GM12878 (cell line): ENCODE measurements at regions not wholly inside any gene's neighbourhood (a gene's known extent, or its start where the extent isn't known, plus 50 kb on each side); places are given as distances from the start of the nearest gene placed in this dataset.
"Not testable (repeated sequence)": the region's sequence is repeated elsewhere in the genome, so short reads cannot be mapped to it uniquely, and the experiment has no call there.

Experiments used
- ATAC-seq: fragments of 200-7000 bp; cut with Tn5 transposase; 3 replicates; pipeline ENCODE4 v1.9.1; 2020; ENCODE audit warnings: mild to moderate bottlenecking, moderate library complexity
- BruUV-seq: library from RNA; stranded (reverse); fragments of 400-500 nt; replicated peaks from 2 replicates; lab custom pipeline; 2021; lab: Mats Ljungman, UMichigan
- CTCF ChIA-PET: fragments of 300-600 bp; sonication (Branson Sonifier 250); formaldehyde crosslinking; extraction: SDS; loops from one replicate; lab custom pipeline; 2021; ENCODE audit warnings: inconsistent platforms; lab: Yijun Ruan, JAX
- POLR2A ChIA-PET: fragments of 350-600 bp; formaldehyde crosslinking; extraction: SDS; loops from one replicate; lab custom pipeline; 2021; ENCODE audit warnings: inconsistent platforms; lab: Charles Lee
- RAD21 ChIA-PET: fragments of 300-600 bp; sonication (Branson Sonifier 250); formaldehyde crosslinking; loops from one replicate; lab custom pipeline; 2023; ENCODE audit warnings: antibody characterized with exemption; ENCODE audit not compliant: unreplicated experiment; lab: Charles Lee
- SMC1A ChIA-PET: fragments of 300-600 bp; sonication (Branson Sonifier 250); formaldehyde crosslinking; loops from one replicate; lab custom pipeline; 2023; ENCODE audit not compliant: unreplicated experiment, uncharacterized antibody; lab: Charles Lee
- DNase-seq: peaks from one replicate; pipeline ENCODE4 v3.0.0-alpha.2; 2011; ENCODE audit warnings: low read depth, low spot score
- FAIRE-seq: peaks from 3 replicates; lab custom pipeline; 2011; peaks lifted over from hg19 to GRCh38; lab: Jason Lieb, UNC
- H2AFZ ChIP-seq: 2 replicates; pipeline ENCODE4 v1.6.0; 2011; ENCODE audit warnings: low read depth, low read length, control low read depth; ENCODE audit not compliant: control insufficient read depth
- H3K27ac ChIP-seq: 2 replicates; pipeline ENCODE4 v1.5.1; 2011; ENCODE audit warnings: control low read depth; ENCODE audit not compliant: control insufficient read depth, insufficient read depth
- H3K27me3 ChIP-seq, 2 experiments: replicated peaks in 1 of 2; 2 replicates each; pipeline versions ENCODE4 v1.6.0 to v1.6.1; 2011; ENCODE audit warnings: low read length in 1 of 2; ENCODE audit not compliant: control insufficient read depth in 2 of 2, insufficient read depth in 2 of 2
- H3K36me3 ChIP-seq, 2 experiments: 2 replicates each; pipeline ENCODE4 v1.5.1; 2011; ENCODE audit warnings: low read length in 1 of 2; ENCODE audit not compliant: control insufficient read depth in 2 of 2, insufficient read depth in 2 of 2
- H3K4me1 ChIP-seq: 2 replicates; pipeline ENCODE4 v1.6.1; 2011; ENCODE audit warnings: mild to moderate bottlenecking, low read length, moderate library complexity, mixed read lengths; ENCODE audit not compliant: control insufficient read depth, insufficient read depth
- H3K4me2 ChIP-seq: 2 replicates; pipeline ENCODE4 v1.6.0; 2011; ENCODE audit warnings: control low read depth; ENCODE audit not compliant: control insufficient read depth, insufficient read depth
- H3K4me3 ChIP-seq: fragments of 200-600 bp; sonication (generic); 2 replicates; pipeline ENCODE4 v1.5.1; 2016
- H3K79me2 ChIP-seq: 2 replicates; pipeline ENCODE4 v1.6.0; 2011; ENCODE audit warnings: low read length; ENCODE audit not compliant: control insufficient read depth, insufficient read depth
- H3K9ac ChIP-seq: 2 replicates; pipeline ENCODE4 v1.8.0; 2011; ENCODE audit warnings: low read length, control low read depth, mixed read lengths; ENCODE audit not compliant: control insufficient read depth, insufficient read depth
- H3K9me3 ChIP-seq: replicated peaks from 3 replicates; pipeline ENCODE4 v1.5.1; 2011; ENCODE audit warnings: mild to moderate bottlenecking, low read length; ENCODE audit not compliant: control insufficient read depth, insufficient read depth
- H4K20me1 ChIP-seq: 2 replicates; pipeline ENCODE4 v1.6.0; 2011; ENCODE audit not compliant: control insufficient read depth, insufficient read depth
- ATF7 ChIP-seq: fragments of 450-650 bp; IDR thresholded peaks from 2 replicates; pipeline ENCODE4 v1.6.1; 2016; ENCODE audit warnings: low read depth, mild to moderate bottlenecking
- BHLHE40 ChIP-seq, 2 experiments: fragments of 450-650 bp in 1 of 2; IDR thresholded peaks; 2 replicates each; pipeline ENCODE4 v1.6.1; 2011 to 2017; ENCODE audit warnings: low read depth in 2 of 2, borderline replicate concordance in 1 of 2, improper control_type of control experiment in 1 of 2, low read length in 1 of 2, mild to moderate bottlenecking in 1 of 2
- PML ChIP-seq: IDR thresholded peaks from 2 replicates; pipeline ENCODE4 v1.6.1; 2012; ENCODE audit warnings: low read length, inconsistent platforms
- RAD51 ChIP-seq: fragments of 450-650 bp; IDR thresholded peaks from 2 replicates; pipeline ENCODE4 v1.6.1; 2016; ENCODE audit warnings: moderate library complexity, mild to moderate bottlenecking, inconsistent platforms
- WGBS: methylation state at CpG from one replicate; pipeline ENCODE4 v1.1.6; 2016; ENCODE audit warnings: low lambda C conversion rate; ENCODE audit not compliant: insufficient replicate concordance, insufficient coverage; ENCODE audit errors: missing lambda C conversion rate; 5-methylcytosine and 5-hydroxymethylcytosine counted together
- in situ Hi-C: fragments of 300-500 bp; cut with MboI; formaldehyde crosslinking; loops from 9 replicates; pipeline ENCODE4 v1.14.3; 2018; ENCODE audit warnings: mixed read lengths
- intact Hi-C: fragments of 100-400 bp; cut with micrococcal nuclease; formaldehyde crosslinking; loops from one replicate; pipeline ENCODE4 v1.14.2; 2022; ENCODE audit not compliant: unreplicated experiment

- H3K4me2 ChIP-seq, DNase-seq, intact Hi-C loops, H3K27ac ChIP-seq, POLR2A ChIA-PET, ATAC-seq, H3K36me3 ChIP-seq, FAIRE-seq, SMC1A ChIA-PET, H3K27me3 ChIP-seq, BruUV-seq, H3K79me2 ChIP-seq, RAD21 ChIA-PET, in situ Hi-C loops, H2AFZ ChIP-seq, H4K20me1 ChIP-seq, H3K4me3 ChIP-seq, H3K9ac ChIP-seq, H3K4me1 ChIP-seq, H3K9me3 ChIP-seq: not testable (repeated sequence)
- CTCF ChIA-PET = interaction anchor here (1.2 kb wide), 1 partner anchor 61 kb away, joined by 3 read pairs; no protein-coding TSS in a partner anchor
- WGBS = 71% methylated on average over 25 of the region's 38 CpGs
Observed at GRCh38 chr10:34055410-34055985, 721.0 kb upstream of the NRP1 start.

GRCh38 chr10:34049887-34050286, 715.4 kb upstream of the NRP1 start:
- Histone ChIP-seq H3K9me3 (no peaks in the 10 kb centered on the region; the same call in 2 of the 3 replicates), H4K20me1 (no peaks in the 10 kb centered on the region), H3K9ac (no peak overlapping the region), H3K36me3 (no peaks in the 10 kb centered on the region), H2AFZ (no peak overlapping the region), H3K4me2 (no peak overlapping the region), H3K79me2 (no peaks in the 10 kb centered on the region), H3K4me1 (no peaks in the 10 kb centered on the region), H3K27me3 (no peaks in the 10 kb centered on the region), H3K4me3 (no peak overlapping the region), H3K27ac (no peak overlapping the region)
- RAD21 ChIA-PET = no interaction called here
- POLR2A ChIA-PET = no interaction called here
- SMC1A ChIA-PET = interaction anchor here (1.3 kb wide), 1 partner anchor 588 kb away, joined by 3 read pairs; no protein-coding TSS in a partner anchor
- intact Hi-C loops (no loop called here), in situ Hi-C loops (no loop called here)
- BruUV-seq = no TSS peak
- DNase-seq = no peak
- FAIRE-seq = no peak
- TF ChIP-seq ATF7 (peak; percentile 42; the same call in 1 of the 2 replicates), RAD51 (no peak), PML (no peak), BHLHE40 (IDR thresholded peaks at IDR 0.05; ENCODE audit: borderline replicate concordance in 1 of 2, low read depth in 2 of 2, low read length in 1 of 2) (peak in 1 of 2 experiments; percentile 58; a peak in 1 of 4 replicates)
- WGBS = 24% methylated on average over 9 of the region's 9 CpGs
- CTCF ChIA-PET = interaction anchor here (0.5 kb wide), 1 partner anchor 14 kb away, joined by 3 read pairs; no protein-coding TSS in a partner anchor
- ATAC-seq = peak; percentile 68
